ENCODE measurements at regions not wholly inside any gene's neighbourhood (a gene's known extent, or its start where the extent isn't known, plus 50 kb on each side); places are given as distances from the start of the nearest gene placed in this dataset.
"Not testable (repeated sequence)": the region's sequence is repeated elsewhere in the genome, so short reads cannot be mapped to it uniquely, and the experiment has no call there.

- no peak for DNase-seq
Measured at GRCh38 chr15:38128341-38128781, 124.3 kb upstream of the SPRED1 start.

- DNase-seq, result no peak
Measured at GRCh38 chr15:38128921-38129320, 123.7 kb upstream of the SPRED1 start.

- DNase-seq, result peak; percentile 47 to 48
Measured at GRCh38 chr15:38129531-38130204, 123.0 kb upstream of the SPRED1 start.

- DNase-seq, result no peak
Measured at GRCh38 chr15:38130205-38130567, 122.5 kb upstream of the SPRED1 start.

- DNase-seq, result peak; percentile 84 to 87
Measured at GRCh38 chr15:38130740-38131498, 121.7 kb upstream of the SPRED1 start.

- no peak for DNase-seq
Measured at GRCh38 chr15:38134252-38134651, 118.4 kb upstream of the SPRED1 start.

GRCh38 chr15:38142195-38142594 lies 110.4 kb upstream of the SPRED1 start:
- not testable (repeated sequence) for DNase-seq

- no peak for DNase-seq
Measured at GRCh38 chr15:38144921-38145320, 107.7 kb upstream of the SPRED1 start.

GRCh38 chr15:38145651-38146111 lies 107.0 kb upstream of the SPRED1 start:
- DNase-seq, result no peak

GRCh38 chr15:38147246-38147645 lies 105.4 kb upstream of the SPRED1 start:
- no peak for DNase-seq

- no peak for DNase-seq
Measured at GRCh38 chr15:38148471-38148870, 104.2 kb upstream of the SPRED1 start.

- DNase-seq, result no peak
Measured at GRCh38 chr15:38149315-38149714, 103.3 kb upstream of the SPRED1 start.

- DNase-seq, result no peak
Measured at GRCh38 chr15:38150148-38150547, 102.5 kb upstream of the SPRED1 start.

- DNase-seq, result no peak
Measured at GRCh38 chr15:38150794-38151193, 101.8 kb upstream of the SPRED1 start.

GRCh38 chr15:38153781-38154180 lies 98.9 kb upstream of the SPRED1 start:
- DNase-seq, result no peak

GRCh38 chr15:38154255-38154654 lies 98.4 kb upstream of the SPRED1 start:
- no peak for DNase-seq

GRCh38 chr15:38154837-38155236 lies 97.8 kb upstream of the SPRED1 start:
- DNase-seq, result no peak

GRCh38 chr15:38163658-38164057 lies 89.0 kb upstream of the SPRED1 start:
- no peak for DNase-seq

- no peak for DNase-seq
Measured at GRCh38 chr15:38164061-38164460, 88.6 kb upstream of the SPRED1 start.

GRCh38 chr15:38164507-38164906 lies 88.1 kb upstream of the SPRED1 start:
- no peak for DNase-seq

GRCh38 chr15:38168467-38169070 lies 84.1 kb upstream of the SPRED1 start:
- DNase-seq, result no peak

- DNase-seq, result no peak
Measured at GRCh38 chr15:38171973-38172372, 80.7 kb upstream of the SPRED1 start.

GRCh38 chr15:38174691-38175090 lies 77.9 kb upstream of the SPRED1 start:
- no peak for DNase-seq
